HCT116 (cell line): ENCODE measurements at regions not wholly inside any gene's neighbourhood (a gene's known extent, or its start where the extent isn't known, plus 50 kb on each side); places are given as distances from the start of the nearest gene placed in this dataset.

Source experiments
- ATAC-seq: fragments of 200-7000 bp; cut with Tn5 transposase; 2 replicates; pipeline ENCODE4 v1.9.1; 2020; ENCODE audit warnings: mild to moderate bottlenecking, moderate library complexity
- BruUV-seq: library from RNA; stranded (reverse); fragments of 400-500 nt; replicated peaks from 2 replicates; lab custom pipeline; 2021; lab: Mats Ljungman, UMichigan
- CTCF ChIA-PET: fragments of 300-600 bp; sonication (Branson Sonifier 250); formaldehyde crosslinking; loops from one replicate; lab custom pipeline; 2021; ENCODE audit warnings: antibody characterized with exemption; lab: Charles Lee
- POLR2A ChIA-PET: fragments of 300-600, 350-600 bp; sonication (Branson Sonifier 250); formaldehyde crosslinking; loops from one replicate; lab custom pipeline; 2021; ENCODE audit warnings: antibody characterized with exemption; lab: Charles Lee
- RAD21 ChIA-PET, 2 experiments: fragments of 300-600 bp; sonication (Branson Sonifier 250); formaldehyde crosslinking; loops; one replicate each; lab custom pipeline; 2023; ENCODE audit warnings: low total read pairs in 2 of 2; ENCODE audit not compliant: uncharacterized antibody in 2 of 2, unreplicated experiment in 2 of 2, low non-redundant PET in 1 of 2; lab: Charles Lee
- DNase-seq: peaks from one replicate; pipeline ENCODE4 v3.0.0-alpha.2; 2010; ENCODE audit warnings: low read depth, low spot score
- H2AFZ ChIP-seq: fragments of 200-600 bp; shearing (Covaris generic), sonication (generic); 2 replicates; pipeline ENCODE4 v1.6.1; 2017; ENCODE audit warnings: low read depth, mixed run types, mixed read lengths, antibody characterized with exemption, low read length; ENCODE audit not compliant: poor library complexity, severe bottlenecking
- H3K27ac ChIP-seq: 2 replicates; pipeline ENCODE4 v1.5.1; 2012; ENCODE audit warnings: low read depth, low read length
- H3K27me3 ChIP-seq: fragments of 200-600 bp; sonication (generic); 2 replicates; pipeline ENCODE4 v1.6.1; 2016; ENCODE audit warnings: mixed run types, low read length, mixed read lengths; ENCODE audit not compliant: insufficient read depth
- H3K36me3 ChIP-seq, 2 experiments: fragments of 200-500 bp in 1 of 2; fragments of 200-600 bp in 1 of 2; sonication (Bioruptor generic) in 1 of 2; sonication (generic) in 1 of 2; 2 replicates each; pipeline versions ENCODE4 v1.5.1 to v1.6.1; 2014 to 2016; ENCODE audit warnings: low read length in 2 of 2, inconsistent platforms in 1 of 2, mixed read lengths in 1 of 2, mixed run types in 1 of 2; ENCODE audit not compliant: insufficient read depth in 2 of 2, control insufficient read depth in 1 of 2
- H3K4me1 ChIP-seq, 2 experiments: fragments of 200-600 bp in 1 of 2; sonication (generic) in 1 of 2; 2 replicates each; pipeline versions ENCODE4 v1.5.1 to v1.6.1; 2012 to 2017; ENCODE audit warnings: low read length in 2 of 2, inconsistent platforms in 1 of 2, mild to moderate bottlenecking in 1 of 2, mixed read lengths in 1 of 2, mixed run types in 1 of 2, moderate library complexity in 1 of 2; ENCODE audit not compliant: insufficient read depth in 2 of 2, control insufficient read depth in 1 of 2
- H3K4me2 ChIP-seq: fragments of 200-600 bp; sonication (generic); 2 replicates; pipeline ENCODE4 v1.6.1; 2017; ENCODE audit warnings: mixed run types, low read length, mixed read lengths
- H3K4me3 ChIP-seq, 2 experiments: fragments of 200-600 bp in 1 of 2; sonication (generic) in 1 of 2; replicated peaks in 1 of 2; 2 replicates each; pipeline ENCODE4 v1.5.1; 2011 to 2016; ENCODE audit warnings: low read length in 2 of 2, control low read depth in 1 of 2, low read depth in 1 of 2, mild to moderate bottlenecking in 1 of 2, mixed read lengths in 1 of 2, mixed run types in 1 of 2
- H3K79me2 ChIP-seq: fragments of 200-600 bp; sonication (generic); 2 replicates; pipeline ENCODE4 v1.6.1; 2017; ENCODE audit warnings: mild to moderate bottlenecking, mixed run types, low read length, moderate library complexity, mixed read lengths; ENCODE audit not compliant: insufficient read depth
- H3K9ac ChIP-seq: fragments of 200-600 bp; sonication (generic); 2 replicates; pipeline ENCODE4 v1.6.1; 2016; ENCODE audit warnings: low read length, mixed read lengths
- H3K9me2 ChIP-seq: fragments of 200-600 bp; sonication (generic), shearing (Covaris generic); 2 replicates; pipeline ENCODE4 v1.6.1; 2017; ENCODE audit warnings: mixed run types, mild to moderate bottlenecking, moderate library complexity; ENCODE audit not compliant: insufficient read depth
- H3K9me3 ChIP-seq, 2 experiments: fragments of 200-500 bp in 1 of 2; fragments of 200-600 bp in 1 of 2; sonication (Bioruptor generic) in 1 of 2; sonication (generic) in 1 of 2; 2 replicates each; pipeline ENCODE4 v1.6.1; 2014 to 2017; ENCODE audit warnings: low read length in 2 of 2, mixed read lengths in 2 of 2, inconsistent platforms in 1 of 2, low read depth in 1 of 2, mild to moderate bottlenecking in 1 of 2, mixed run types in 1 of 2, moderate library complexity in 1 of 2; ENCODE audit not compliant: control insufficient read depth in 1 of 2, insufficient read depth in 1 of 2
- H4K20me1 ChIP-seq: fragments of 200-600 bp; sonication (generic), shearing (Covaris generic); 2 replicates; pipeline ENCODE4 v1.6.1; 2017; ENCODE audit warnings: mixed run types, mild to moderate bottlenecking, moderate library complexity; ENCODE audit not compliant: insufficient read depth
- CBX3 ChIP-seq: IDR thresholded peaks from 2 replicates; pipeline ENCODE4 v1.6.1; 2012; ENCODE audit warnings: low read depth
- CTCF ChIP-seq, 3 experiments: fragments of 200-600 bp in 1 of 3; sonication (generic) in 1 of 3; IDR thresholded peaks in 2 of 3; conservative IDR thresholded peaks in 1 of 3; 2 replicates each; pipeline ENCODE4 v1.5.1; 2012 to 2017; ENCODE audit warnings: low read depth in 2 of 3, low read length in 2 of 3, antibody characterized with exemption in 1 of 3, borderline replicate concordance in 1 of 3, control low read depth in 1 of 3, mild to moderate bottlenecking in 1 of 3, mixed read lengths in 1 of 3, mixed run types in 1 of 3, moderate library complexity in 1 of 3; ENCODE audit not compliant: insufficient read depth in 1 of 3
- FOSL1 ChIP-seq: IDR thresholded peaks from 2 replicates; pipeline ENCODE4 v1.6.1; 2012; ENCODE audit warnings: low read depth
- JUND ChIP-seq: IDR thresholded peaks from 2 replicates; pipeline ENCODE4 v1.6.1; 2012
- POLR2A ChIP-seq: IDR thresholded peaks from 2 replicates; pipeline ENCODE4 v1.7.0; 2011; ENCODE audit warnings: borderline replicate concordance; ENCODE audit not compliant: insufficient read depth, insufficient read length; ENCODE audit errors: extremely low read depth
- POLR2AphosphoS5 ChIP-seq: IDR thresholded peaks from 2 replicates; pipeline ENCODE4 v1.6.1; 2011; ENCODE audit warnings: mild to moderate bottlenecking, low read depth, low read length, moderate library complexity
- SIN3A ChIP-seq: IDR thresholded peaks from 2 replicates; pipeline ENCODE4 v1.6.1; 2012; ENCODE audit warnings: low read depth
- SP1 ChIP-seq: IDR thresholded peaks from 2 replicates; pipeline ENCODE4 v1.6.1; 2012; ENCODE audit warnings: low read depth
- TCF7L2 ChIP-seq: IDR thresholded peaks from 2 replicates; pipeline ENCODE4 v1.7.0; 2011; ENCODE audit warnings: borderline replicate concordance, inconsistent platforms; ENCODE audit not compliant: insufficient read depth, insufficient read length; ENCODE audit errors: extremely low read depth
- YY1 ChIP-seq: IDR thresholded peaks from 2 replicates; pipeline ENCODE4 v1.6.1; 2011; ENCODE audit warnings: low read length, low read depth, moderate library complexity, mild to moderate bottlenecking; ENCODE audit not compliant: insufficient replicate concordance; ENCODE audit errors: extremely low read depth
- intact Hi-C: fragments of 100-400 bp; cut with micrococcal nuclease; formaldehyde crosslinking; loops from 2 replicates; pipeline ENCODE4 v1.10.0; 2022

GRCh38 chr7:94064541-94065191, 60.5 kb upstream of the BET1 start (continued):
- TF ChIP-seq CTCF (IDR thresholded peaks at IDR 0.05 in 2 of 3, conservative IDR thresholded peaks at IDR 0.05 in 1 of 3; ENCODE audit: borderline replicate concordance in 1 of 3, insufficient read depth in 1 of 3, low read depth in 2 of 3, low read length in 2 of 3) (no peak), JUND (no peak), POLR2A (no peak), SP1 (no peak), YY1 (no peak), SIN3A (no peak), TCF7L2 (no peak), POLR2AphosphoS5 (no peak)

GRCh38 chr7:94067047-94067446, 62.9 kb upstream of the BET1 start:
- Histone ChIP-seq H3K4me2 (no peak overlapping the region), H3K9me3 (no peaks in the 10 kb centered on the region), H3K27me3 (peaks cover 34% of the 10 kb centered on the region; the same call in 1 of the 2 replicates), H3K79me2 (no peaks in the 10 kb centered on the region), H4K20me1 (no peaks in the 10 kb centered on the region), H3K27ac (no peak overlapping the region), H2AFZ (no peak overlapping the region), H3K9ac (no peak overlapping the region), H3K9me2 (no peaks in the 10 kb centered on the region), H3K4me1 (peaks cover 0 to 4% of the 10 kb centered on the region in 2 experiments; a peak in 1 of 4 replicates), H3K36me3 (no peaks in the 10 kb centered on the region), H3K4me3 (no peak overlapping the region)
- intact Hi-C loops = no loop called here
- ChIA-PET RAD21 (no interaction called here), POLR2A (no interaction called here), CTCF (no interaction called here)
- DNase-seq = no peak
- no TSS peak for BruUV-seq
- TF ChIP-seq CBX3 (no peak), FOSL1 (no peak)
- ATAC-seq = no peak
